Large intestine (tissue), 3 donors: ENCODE measurements at regions not wholly inside any gene's neighbourhood (a gene's known extent, or its start where the extent isn't known, plus 50 kb on each side); places are given as distances from the start of the nearest gene placed in this dataset.
"Not testable (repeated sequence)": the region's sequence is repeated elsewhere in the genome, so short reads cannot be mapped to it uniquely, and the experiment has no call there.

Experiments
- DNase-seq, 2 donors: peaks; one replicate each; pipeline versions ENCODE4 v3.0.0 to v3.0.0-alpha.2; 2013
- H3K27ac ChIP-seq: one replicate; pipeline ENCODE4 v1.5.1; 2013; ENCODE audit warnings: low read length
- H3K27me3 ChIP-seq: 2 replicates; pipeline ENCODE4 v1.6.1; 2013; ENCODE audit warnings: low read length; ENCODE audit not compliant: control insufficient read depth, insufficient read depth
- H3K36me3 ChIP-seq: 2 replicates; pipeline ENCODE4 v1.6.1; 2013; ENCODE audit warnings: low read length; ENCODE audit not compliant: control insufficient read depth, insufficient read depth
- H3K4me1 ChIP-seq: one replicate; pipeline ENCODE4 v1.6.1; 2013; ENCODE audit warnings: low read length; ENCODE audit not compliant: control insufficient read depth, insufficient read depth
- H3K4me3 ChIP-seq: one replicate; pipeline ENCODE4 v1.5.1; 2013; ENCODE audit warnings: low read length
- H3K9me3 ChIP-seq: one replicate; pipeline ENCODE4 v1.6.1; 2013; ENCODE audit warnings: mild to moderate bottlenecking, low read depth, low read length, moderate library complexity; ENCODE audit not compliant: control insufficient read depth
- WGBS: methylation state at CpG from one replicate; pipeline ENCODE4 v1.1.5; 2013; ENCODE audit warnings: low lambda C conversion rate; ENCODE audit not compliant: insufficient coverage; 5-methylcytosine and 5-hydroxymethylcytosine counted together

DNA sequence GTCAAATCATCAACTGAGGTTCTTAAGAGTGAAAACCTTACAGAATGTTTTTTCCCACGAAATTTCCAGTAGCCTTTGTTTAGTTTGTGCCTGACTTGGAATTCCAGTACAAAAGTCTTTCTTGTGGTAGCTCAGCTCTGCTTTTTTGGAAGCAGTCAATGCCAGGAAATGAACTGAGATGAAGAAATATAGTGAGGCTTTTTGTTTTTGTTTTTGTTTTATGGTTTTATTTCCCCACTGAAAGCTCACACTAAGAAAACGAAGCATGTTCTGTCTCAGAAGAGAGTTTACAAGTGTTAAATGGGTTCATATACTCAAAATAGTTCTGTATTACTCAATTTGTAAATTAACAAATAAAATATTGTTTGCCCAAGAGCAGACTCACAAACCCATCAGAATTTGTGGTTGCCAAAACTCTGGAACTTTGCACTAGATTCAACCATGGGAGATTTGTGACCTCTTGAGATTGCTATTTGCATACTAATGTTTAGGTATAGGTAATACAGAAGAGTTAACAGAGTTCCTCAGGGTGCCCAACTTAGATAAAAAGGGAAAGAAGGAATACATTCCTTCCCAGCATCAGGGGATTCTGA is 1060.8 kb downstream of the FAT4 start:
- 60% methylated on average over 1 of the region's 2 CpGs for WGBS
- Histone ChIP-seq H3K4me1 (no peaks in the 10 kb centered on the region), H3K27me3 (no peaks in the 10 kb centered on the region), H3K9me3 (no peaks in the 10 kb centered on the region), H3K27ac (no peak overlapping the region), H3K4me3 (no peak overlapping the region), H3K36me3 (no peaks in the 10 kb centered on the region)
- no peak for DNase-seq

DNA sequence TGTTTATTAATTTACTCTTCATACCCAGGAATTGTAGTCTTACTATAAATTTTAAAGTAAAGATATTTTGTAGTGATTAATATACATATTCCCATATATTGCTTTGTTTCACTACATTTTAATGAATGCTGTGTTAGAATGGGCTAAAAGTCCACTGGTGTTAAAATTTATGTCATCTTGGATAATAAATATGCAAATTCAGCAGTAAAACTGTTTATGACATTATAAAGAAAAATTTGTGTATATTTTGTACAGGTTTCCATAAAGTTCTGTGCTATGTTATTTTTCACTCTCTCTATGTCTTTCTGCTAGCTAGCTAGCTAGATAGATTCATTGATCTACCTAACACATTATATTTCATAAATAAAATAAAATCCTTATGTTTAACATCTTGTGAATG is 1071.2 kb downstream of the FAT4 start:
- Histone ChIP-seq H3K4me1 (no peaks in the 10 kb centered on the region), H3K27ac (no peak overlapping the region), H3K9me3 (no peaks in the 10 kb centered on the region), H3K27me3 (no peaks in the 10 kb centered on the region), H3K36me3 (no peaks in the 10 kb centered on the region), H3K4me3 (no peak overlapping the region)
- DNase-seq = no peak

DNA sequence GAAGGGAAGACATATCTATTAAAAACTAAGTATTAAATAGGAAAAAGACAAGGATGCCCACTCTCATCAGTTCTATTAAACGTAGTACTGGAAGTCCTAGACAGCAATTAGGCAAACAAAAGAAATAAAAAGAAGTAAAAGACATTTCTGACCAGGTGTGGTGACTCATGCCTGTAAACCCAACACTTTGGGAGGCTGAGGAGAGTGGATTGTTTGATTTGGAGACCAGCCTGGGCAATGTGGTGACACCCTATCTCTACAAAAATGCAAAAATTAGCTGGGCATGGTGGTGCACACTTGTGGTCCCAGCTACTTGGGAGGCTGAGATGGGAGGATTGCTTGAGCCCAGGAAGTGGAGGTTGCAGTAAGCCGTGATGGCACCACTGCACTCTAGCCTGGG is 1071.8 kb downstream of the FAT4 start:
- Histone ChIP-seq H3K36me3 (no peaks in the 10 kb centered on the region), H3K9me3 (no peaks in the 10 kb centered on the region), H3K27me3 (no peaks in the 10 kb centered on the region), H3K4me1 (no peaks in the 10 kb centered on the region), H3K27ac (no peak overlapping the region), H3K4me3 (no peak overlapping the region)
- DNase-seq = no peak
- WGBS = 83% methylated on average over 1 of the region's 2 CpGs

DNA sequence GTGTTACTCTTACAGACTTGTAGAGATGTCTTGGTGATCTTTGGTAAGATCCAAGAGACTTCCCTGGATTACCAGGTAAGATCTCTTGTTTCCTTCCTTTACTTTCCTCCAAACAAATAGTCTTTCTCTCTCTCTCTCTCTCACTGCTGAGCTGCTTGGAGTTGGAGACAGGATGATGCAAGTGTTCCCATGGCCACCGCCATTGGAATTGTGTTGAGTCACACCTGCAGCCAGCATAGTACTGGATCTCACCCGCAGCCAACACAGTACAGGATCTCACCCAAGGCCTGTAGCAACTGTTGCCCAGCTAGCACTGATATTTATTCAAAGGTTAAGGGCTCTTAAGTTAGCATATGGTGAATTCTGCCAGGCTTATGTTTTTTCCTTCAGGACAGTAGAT is 1080.9 kb downstream of the FAT4 start:
- H3K36me3 ChIP-seq = no peaks in the 10 kb centered on the region
- WGBS = no CpG with 5 or more reads among the region's 2 CpGs
- H3K27ac ChIP-seq = no peak overlapping the region
- H3K4me3 ChIP-seq = no peak overlapping the region
- no peaks in the 10 kb centered on the region for H3K9me3 ChIP-seq
- no peaks in the 10 kb centered on the region for H3K4me1 ChIP-seq
- no peaks in the 10 kb centered on the region for H3K27me3 ChIP-seq
- no peak for DNase-seq

DNA sequence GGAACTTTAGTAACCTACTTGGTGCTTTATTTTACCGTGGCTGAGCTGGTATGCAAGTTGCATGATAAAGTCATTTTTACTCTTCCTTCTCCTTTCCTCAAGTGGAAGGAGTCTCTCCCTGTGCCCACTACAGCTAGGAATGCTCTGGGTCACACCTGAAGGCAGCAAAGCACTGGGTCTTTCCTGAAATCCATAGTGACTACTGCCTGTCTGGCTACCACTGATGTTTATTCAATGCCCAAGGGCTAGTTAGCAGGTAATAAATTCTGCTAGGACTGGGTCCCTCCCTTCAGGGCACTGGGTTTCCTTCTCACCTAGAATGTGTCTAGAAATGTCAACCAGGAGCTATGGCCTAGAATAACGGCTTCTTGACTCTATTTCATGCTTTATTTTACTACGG is 1081.4 kb downstream of the FAT4 start:
- Histone ChIP-seq H3K4me1 (no peaks in the 10 kb centered on the region), H3K27me3 (no peaks in the 10 kb centered on the region), H3K27ac (no peak overlapping the region), H3K4me3 (no peak overlapping the region), H3K36me3 (no peaks in the 10 kb centered on the region), H3K9me3 (no peaks in the 10 kb centered on the region)
- no peak for DNase-seq
- 80% methylated on average over 1 of the region's 3 CpGs for WGBS

DNA sequence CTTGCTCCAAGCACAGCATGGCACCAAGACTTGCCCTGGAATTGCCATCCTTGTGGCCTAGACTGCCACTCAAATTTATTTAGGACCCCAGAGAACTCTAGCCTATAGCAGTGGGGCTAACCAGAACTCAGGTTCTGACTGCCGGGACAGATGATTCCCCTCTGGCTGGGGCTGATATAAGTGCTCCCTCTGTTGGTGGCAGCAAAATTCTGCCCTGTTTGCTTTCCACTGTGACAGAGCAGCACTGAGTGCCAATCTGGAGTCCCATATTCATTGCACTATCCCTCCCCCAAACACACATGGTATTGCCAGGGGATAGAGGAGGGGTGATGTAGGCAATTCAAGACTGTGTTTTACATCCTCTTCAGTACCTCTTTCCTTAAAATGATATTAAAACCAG is 1081.9 kb downstream of the FAT4 start:
- Histone ChIP-seq H3K4me1 (no peaks in the 10 kb centered on the region), H3K9me3 (no peaks in the 10 kb centered on the region), H3K27me3 (no peaks in the 10 kb centered on the region), H3K4me3 (no peak overlapping the region), H3K36me3 (no peaks in the 10 kb centered on the region), H3K27ac (no peak overlapping the region)
- no CpG with 5 or more reads among the region's 1 CpG for WGBS
- DNase-seq = no peak

DNA sequence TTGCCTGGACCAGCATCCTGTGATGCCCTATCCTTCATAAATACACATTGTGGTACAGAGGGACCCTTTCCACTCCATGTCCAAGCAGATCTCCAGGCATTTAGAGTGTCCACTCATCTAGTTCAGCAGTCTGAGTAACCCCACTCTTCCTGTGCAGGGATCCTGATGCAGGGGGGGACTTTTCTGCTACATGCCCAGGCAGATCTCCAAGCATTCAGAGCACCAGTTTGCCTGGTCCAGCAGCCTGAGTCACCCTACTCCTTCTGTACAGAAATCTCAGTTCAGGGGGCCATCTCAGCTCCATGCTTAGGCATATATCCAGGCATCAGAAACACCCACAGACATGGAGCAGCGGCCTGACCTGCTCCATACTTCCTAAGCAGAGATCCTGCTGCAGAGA is 1089.8 kb downstream of the FAT4 start:
- DNase-seq = no peak
- no CpG with 5 or more reads among the region's 1 CpG for WGBS
- no peak overlapping the region for H3K4me3 ChIP-seq
- H3K9me3 ChIP-seq = no peaks in the 10 kb centered on the region
- H3K4me1 ChIP-seq = no peaks in the 10 kb centered on the region
- no peaks in the 10 kb centered on the region for H3K27me3 ChIP-seq
- no peaks in the 10 kb centered on the region for H3K36me3 ChIP-seq
- no peak overlapping the region for H3K27ac ChIP-seq

DNA sequence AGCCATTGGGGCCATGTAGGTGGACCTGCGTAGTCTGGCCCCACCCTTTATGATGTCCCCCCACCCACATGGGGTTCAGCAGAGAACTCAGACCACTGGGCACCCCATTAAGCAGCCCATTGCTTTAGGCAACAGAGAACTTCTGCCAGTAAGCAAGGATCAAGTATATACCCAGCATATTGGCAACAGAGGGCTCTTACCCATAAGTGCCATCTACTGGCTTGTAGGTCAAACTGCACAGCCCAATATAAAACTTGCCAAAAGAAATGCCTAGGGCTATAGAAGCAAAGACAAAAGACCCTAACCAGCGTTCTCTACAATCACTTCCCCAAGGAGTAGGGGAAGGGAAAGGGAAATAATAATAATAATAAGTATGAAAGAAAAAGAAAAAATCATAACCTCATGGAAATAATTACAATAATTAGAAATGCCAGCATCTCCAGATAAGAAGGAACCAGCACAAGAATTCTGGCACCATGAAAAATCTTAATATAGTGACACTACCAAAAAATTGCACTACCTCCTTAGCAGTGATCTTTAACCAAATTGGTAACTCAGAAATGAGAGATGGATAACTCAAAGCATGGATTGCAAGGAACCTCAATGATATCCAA is 1090.7 kb downstream of the FAT4 start:
- no peak for DNase-seq
- Histone ChIP-seq H3K4me1 (no peaks in the 10 kb centered on the region), H3K4me3 (no peak overlapping the region), H3K27ac (no peak overlapping the region), H3K27me3 (no peaks in the 10 kb centered on the region), H3K9me3 (no peaks in the 10 kb centered on the region), H3K36me3 (no peaks in the 10 kb centered on the region)
- WGBS = 40% methylated on average over 1 of the region's 2 CpGs

DNA sequence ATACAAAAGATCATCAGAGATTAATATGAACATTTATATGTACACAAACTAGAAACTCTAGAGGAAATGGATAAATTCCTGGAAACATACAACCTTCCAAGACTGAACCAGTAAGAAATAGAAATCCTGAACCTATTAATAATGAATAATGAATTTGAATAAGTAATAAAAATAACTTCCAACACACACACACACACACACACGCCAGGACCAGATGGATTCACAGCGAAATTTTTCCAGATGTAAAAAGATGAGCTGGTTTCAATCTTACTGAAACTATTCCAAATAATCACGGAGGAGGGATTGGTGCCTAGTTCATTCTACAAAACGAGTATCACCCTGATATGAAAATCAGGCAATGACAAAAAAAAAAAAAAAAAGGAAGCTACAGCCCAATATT is 1095.0 kb downstream of the FAT4 start:
- no peaks in the 10 kb centered on the region for H3K9me3 ChIP-seq
- H3K27ac ChIP-seq = no peak overlapping the region
- H3K4me1 ChIP-seq = no peaks in the 10 kb centered on the region
- H3K27me3 ChIP-seq = no peaks in the 10 kb centered on the region
- no peaks in the 10 kb centered on the region for H3K36me3 ChIP-seq
- WGBS = no CpG with 5 or more reads among the region's 4 CpGs
- H3K4me3 ChIP-seq = no peak overlapping the region
- DNase-seq = no peak

DNA sequence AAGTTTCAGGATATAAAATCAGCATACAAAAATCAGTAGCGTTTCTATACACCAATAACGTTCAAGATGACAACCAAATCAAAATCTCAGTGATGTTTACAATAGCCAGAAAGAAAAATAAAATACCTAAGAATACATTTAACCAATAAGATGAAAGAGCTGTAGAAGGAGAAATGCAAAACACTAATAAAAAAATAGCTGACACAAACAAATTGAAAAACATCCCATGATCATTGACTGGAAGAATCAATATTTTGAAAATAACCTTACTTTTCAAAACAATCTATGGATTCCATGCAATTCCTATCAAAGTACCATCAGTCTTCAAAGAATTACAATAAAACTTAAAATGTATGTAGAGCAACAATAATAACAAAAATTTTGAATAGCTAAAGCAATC is 1096.3 kb downstream of the FAT4 start:
- Histone ChIP-seq H3K9me3 (no peaks in the 10 kb centered on the region), H3K36me3 (no peaks in the 10 kb centered on the region), H3K27ac (no peak overlapping the region), H3K4me3 (no peak overlapping the region), H3K27me3 (no peaks in the 10 kb centered on the region), H3K4me1 (no peaks in the 10 kb centered on the region)
- WGBS = 93% methylated on average over 2 of the region's 2 CpGs
- DNase-seq = no peak

DNA sequence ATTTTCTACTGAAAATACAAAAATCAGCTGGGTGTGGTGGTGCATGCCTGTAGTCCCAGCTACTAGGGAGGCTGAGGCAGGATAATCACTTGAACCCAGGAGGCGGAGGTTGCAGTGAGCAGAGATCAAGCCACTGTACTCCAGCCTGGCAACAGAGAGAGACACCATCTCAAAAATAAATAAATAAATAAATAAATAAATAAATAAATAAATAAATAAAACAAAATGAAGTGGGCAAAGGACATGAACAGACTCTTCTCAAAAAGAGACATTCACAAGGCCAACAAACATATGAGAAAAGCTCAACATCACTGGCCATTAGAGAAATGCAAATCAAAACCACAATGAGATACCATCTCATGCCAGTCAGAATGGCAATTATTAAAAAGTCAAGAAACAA is 1097.6 kb downstream of the FAT4 start:
- not testable (repeated sequence) for H3K4me1 ChIP-seq, H3K9me3 ChIP-seq, H3K27ac ChIP-seq, DNase-seq, H3K4me3 ChIP-seq, H3K36me3 ChIP-seq, H3K27me3 ChIP-seq
- no CpG with 5 or more reads among the region's 1 CpG for WGBS
